GM12875 (cell line): ENCODE measurements at regions not wholly inside any gene's neighbourhood (a gene's known extent, or its start where the extent isn't known, plus 50 kb on each side); places are given as distances from the start of the nearest gene placed in this dataset.

Experiments
- H3K4me3 ChIP-seq: one replicate; pipeline ENCODE4 v1.5.1; 2011; ENCODE audit warnings: low read depth, low read length, control low read depth
- CTCF ChIP-seq: IDR thresholded peaks from 2 replicates; pipeline ENCODE4 v1.5.1; 2011; ENCODE audit warnings: low read depth, mild to moderate bottlenecking, control low read depth, inconsistent platforms, low read length, moderate library complexity, borderline replicate concordance; ENCODE audit not compliant: insufficient read depth

- H3K4me3 ChIP-seq = no peak overlapping the region
- TF ChIP-seq CTCF = no peak
These were observed 2026.1 kb upstream of the TENM3 start for GRCh38 chr4:180217070-180217469.

GRCh38 chr4:180219080-180219479 lies 2024.1 kb upstream of the TENM3 start:
- TF ChIP-seq CTCF = no peak
- H3K4me3 ChIP-seq = no peak overlapping the region

GRCh38 chr4:180225977-180226376 lies 2017.2 kb upstream of the TENM3 start:
- no peak for TF ChIP-seq CTCF
- H3K4me3 ChIP-seq = no peak overlapping the region

GRCh38 chr4:180234730-180235129 lies 2008.5 kb upstream of the TENM3 start:
- no peak for TF ChIP-seq CTCF
- no peak overlapping the region for H3K4me3 ChIP-seq

- no peak for TF ChIP-seq CTCF
- H3K4me3 ChIP-seq = no peak overlapping the region
These were observed 2002.5 kb upstream of the TENM3 start for GRCh38 chr4:180240670-180241069.

- no peak overlapping the region for H3K4me3 ChIP-seq
These were observed 1989.8 kb upstream of the TENM3 start for GRCh38 chr4:180253419-180253818.

GRCh38 chr4:180261346-180261745 lies 1981.9 kb upstream of the TENM3 start:
- no peak overlapping the region for H3K4me3 ChIP-seq
- TF ChIP-seq CTCF = no peak

More at GRCh38 chr4:180253419-180253818, 1989.8 kb upstream of the TENM3 start:
- TF ChIP-seq CTCF = no peak
